ENCODE measurements at regions not wholly inside any gene's neighbourhood (a gene's known extent, or its start where the extent isn't known, plus 50 kb on each side); places are given as distances from the start of the nearest gene placed in this dataset.

DNA sequence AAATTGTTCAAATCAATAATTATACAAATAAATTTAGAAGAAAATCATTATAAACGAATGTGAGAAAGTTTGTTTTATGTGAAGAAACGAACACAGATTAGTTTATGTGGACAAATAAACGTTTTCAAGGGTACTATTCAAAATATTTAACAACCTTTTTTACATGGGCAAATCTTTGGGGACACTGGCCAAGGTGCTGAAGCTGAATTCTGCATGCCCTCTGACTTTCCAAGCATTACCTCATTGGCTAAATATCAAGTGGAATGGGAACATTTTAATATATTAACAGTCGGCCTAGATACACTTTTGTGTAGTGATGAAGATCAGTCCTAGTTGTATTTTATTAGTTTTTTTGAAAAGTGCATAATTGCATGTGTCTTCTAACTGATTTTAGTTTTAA is 636.4 kb upstream of the DPPA4 start:
- no peaks in the 10 kb centered on the region for H3K36me3 ChIP-seq
- WGBS: 30% methylated on average over 4 of the region's 4 CpGs
- H3K27ac ChIP-seq: no peak overlapping the region
- no peaks in the 10 kb centered on the region for H3K4me1 ChIP-seq (replicated peaks)
- H3K4me3 ChIP-seq: no peak overlapping the region
- H3K27me3 ChIP-seq (replicated peaks; ENCODE audit: insufficient read depth): no peaks in the 10 kb centered on the region
- TF ChIP-seq, protein P1, sequence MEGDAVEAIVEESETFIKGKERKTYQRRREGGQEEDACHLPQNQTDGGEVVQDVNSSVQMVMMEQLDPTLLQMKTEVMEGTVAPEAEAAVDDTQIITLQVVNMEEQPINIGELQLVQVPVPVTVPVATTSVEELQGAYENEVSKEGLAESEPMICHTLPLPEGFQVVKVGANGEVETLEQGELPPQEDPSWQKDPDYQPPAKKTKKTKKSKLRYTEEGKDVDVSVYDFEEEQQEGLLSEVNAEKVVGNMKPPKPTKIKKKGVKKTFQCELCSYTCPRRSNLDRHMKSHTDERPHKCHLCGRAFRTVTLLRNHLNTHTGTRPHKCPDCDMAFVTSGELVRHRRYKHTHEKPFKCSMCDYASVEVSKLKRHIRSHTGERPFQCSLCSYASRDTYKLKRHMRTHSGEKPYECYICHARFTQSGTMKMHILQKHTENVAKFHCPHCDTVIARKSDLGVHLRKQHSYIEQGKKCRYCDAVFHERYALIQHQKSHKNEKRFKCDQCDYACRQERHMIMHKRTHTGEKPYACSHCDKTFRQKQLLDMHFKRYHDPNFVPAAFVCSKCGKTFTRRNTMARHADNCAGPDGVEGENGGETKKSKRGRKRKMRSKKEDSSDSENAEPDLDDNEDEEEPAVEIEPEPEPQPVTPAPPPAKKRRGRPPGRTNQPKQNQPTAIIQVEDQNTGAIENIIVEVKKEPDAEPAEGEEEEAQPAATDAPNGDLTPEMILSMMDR (IDR thresholded peaks at IDR 0.05): no peak
- TF ChIP-seq POLR2A (IDR thresholded peaks at IDR 0.05) (no peak), POLR2AphosphoS5 (IDR thresholded peaks at IDR 0.05) (no peak)
- no peak for DNase-seq (ENCODE audit: low spot score)
- no peaks in the 10 kb centered on the region for H3K9me3 ChIP-seq
- intact Hi-C loops (cut with DNase I): no loop called here

DNA sequence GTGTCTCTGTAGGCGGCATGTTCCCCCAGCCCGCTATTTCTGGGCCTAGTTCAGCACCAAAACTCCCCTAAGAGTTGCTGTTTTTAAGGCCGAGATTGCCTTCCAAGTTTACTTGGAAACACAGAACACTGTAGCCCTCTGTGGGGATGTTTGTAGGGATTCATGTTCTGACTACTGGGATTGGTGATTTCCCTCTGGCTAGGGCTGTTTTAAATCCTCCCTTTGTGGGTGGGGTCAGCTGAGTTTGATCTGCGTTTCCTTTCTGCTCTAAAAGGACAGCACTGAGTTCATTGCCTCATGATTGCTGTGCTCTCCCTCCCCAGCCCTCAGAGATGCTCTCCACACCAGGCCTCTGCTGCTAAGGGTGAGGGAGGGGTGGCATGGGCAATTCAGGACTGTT is 640.6 kb upstream of the DPPA4 start:
- no peak for TF ChIP-seq POLR2A (IDR thresholded peaks at IDR 0.05)
- TF ChIP-seq, protein P1 (IDR thresholded peaks at IDR 0.05): no peak
- TF ChIP-seq POLR2AphosphoS5 (IDR thresholded peaks at IDR 0.05): no peak
- H3K9me3 ChIP-seq: no peaks in the 10 kb centered on the region
- no peaks in the 10 kb centered on the region for H3K27me3 ChIP-seq (replicated peaks; ENCODE audit: insufficient read depth)
- no peak for DNase-seq (ENCODE audit: low spot score)
- WGBS: 79% methylated on average over 4 of the region's 4 CpGs
- no peaks in the 10 kb centered on the region for H3K36me3 ChIP-seq
- H3K4me3 ChIP-seq: no peak overlapping the region
- no peaks in the 10 kb centered on the region for H3K4me1 ChIP-seq (replicated peaks)
- intact Hi-C loops (cut with DNase I): no loop called here
- H3K27ac ChIP-seq: no peak overlapping the region

DNA sequence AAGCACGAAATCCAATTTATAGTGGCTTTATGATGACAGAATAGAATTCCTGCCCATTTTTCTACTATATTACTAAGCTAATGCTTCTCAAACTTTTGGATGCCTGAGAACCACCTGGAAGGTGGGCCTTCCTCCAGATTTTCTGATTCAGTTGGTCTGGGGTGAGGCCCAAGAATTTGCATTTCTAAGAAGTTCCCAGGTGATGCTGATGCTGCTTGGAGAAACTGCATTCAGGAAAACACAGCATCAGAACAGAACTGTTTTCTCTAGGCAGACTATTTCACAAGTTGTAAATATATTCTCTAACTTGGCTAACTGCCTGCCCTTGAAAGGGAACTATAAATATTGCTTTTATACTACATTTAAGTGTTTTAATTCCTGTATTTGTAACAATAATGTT is 644.9 kb upstream of the DPPA4 start:
- intact Hi-C loops (cut with DNase I): no loop called here
- TF ChIP-seq POLR2A (IDR thresholded peaks at IDR 0.05): no peak
- no peak for TF ChIP-seq POLR2AphosphoS5 (IDR thresholded peaks at IDR 0.05)
- TF ChIP-seq, protein P1 (IDR thresholded peaks at IDR 0.05): no peak
- WGBS: 65% methylated on average over 1 of the region's 1 CpG
- Histone ChIP-seq H3K9me3 (no peaks in the 10 kb centered on the region), H3K36me3 (no peaks in the 10 kb centered on the region), H3K4me3 (no peak overlapping the region), H3K4me1 (replicated peaks) (no peaks in the 10 kb centered on the region), H3K27me3 (replicated peaks; ENCODE audit: insufficient read depth) (no peaks in the 10 kb centered on the region), H3K27ac (no peak overlapping the region)
- DNase-seq (ENCODE audit: low spot score): no peak

DNA sequence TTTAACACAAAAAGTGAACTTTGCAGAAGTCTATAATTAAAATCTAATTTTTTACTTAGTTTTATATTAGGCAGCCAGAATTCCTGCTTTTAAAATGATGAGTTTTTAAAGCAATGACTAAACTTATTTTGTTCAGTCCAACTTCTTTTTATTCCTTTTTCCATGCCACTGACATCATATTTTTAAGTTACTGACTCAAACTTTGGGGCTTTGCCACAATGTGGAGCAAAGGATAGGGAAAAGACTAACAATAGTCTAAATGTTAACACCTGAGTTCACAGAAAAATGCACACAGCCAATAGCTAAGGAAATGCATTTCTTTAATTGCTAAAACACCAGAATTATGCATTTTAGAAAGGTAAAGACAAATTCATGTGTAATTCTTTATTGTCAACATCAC is 647.6 kb upstream of the DPPA4 start:
- Histone ChIP-seq H3K4me1 (replicated peaks) (no peaks in the 10 kb centered on the region), H3K9me3 (no peaks in the 10 kb centered on the region), H3K27me3 (replicated peaks; ENCODE audit: insufficient read depth) (no peaks in the 10 kb centered on the region), H3K27ac (no peak overlapping the region), H3K36me3 (no peaks in the 10 kb centered on the region), H3K4me3 (no peak overlapping the region)
- DNase-seq (ENCODE audit: low spot score): no peak
- TF ChIP-seq, protein P1 (IDR thresholded peaks at IDR 0.05): no peak
- no peak for TF ChIP-seq POLR2A (IDR thresholded peaks at IDR 0.05)
- no peak for TF ChIP-seq POLR2AphosphoS5 (IDR thresholded peaks at IDR 0.05)
- intact Hi-C loops (cut with DNase I): no loop called here

DNA sequence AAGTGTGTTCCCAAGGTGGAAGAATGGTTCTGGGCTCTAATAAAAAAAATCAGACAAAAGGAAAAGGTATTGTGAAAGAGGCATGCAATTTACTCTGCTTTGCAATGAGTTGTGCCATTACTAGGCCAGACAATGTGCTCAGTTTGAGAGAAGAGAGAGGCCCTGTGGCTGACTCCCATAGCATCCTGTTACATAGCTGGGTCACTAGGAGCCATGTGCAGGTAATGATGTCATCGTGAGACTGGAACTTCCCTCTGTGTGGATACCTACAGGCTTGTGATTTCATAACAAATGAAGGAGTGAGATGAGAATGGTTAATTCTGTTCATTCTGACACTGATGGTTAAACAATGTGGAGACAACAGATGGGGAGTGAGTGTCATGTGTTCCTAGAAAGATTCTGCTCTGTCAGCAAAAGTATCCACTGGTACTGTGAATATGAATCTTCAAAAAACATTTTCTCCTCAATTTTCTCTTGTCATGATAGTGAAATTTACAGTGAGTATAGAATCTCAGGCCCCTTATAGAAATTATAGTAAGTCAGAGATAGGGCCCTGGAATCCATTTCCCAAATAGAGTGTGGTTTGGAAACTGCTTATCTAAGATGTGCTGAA is 648.7 kb upstream of the DPPA4 start:
- Histone ChIP-seq H3K27ac (no peak overlapping the region), H3K27me3 (replicated peaks; ENCODE audit: insufficient read depth) (no peaks in the 10 kb centered on the region), H3K4me3 (no peak overlapping the region), H3K36me3 (no peaks in the 10 kb centered on the region), H3K4me1 (replicated peaks) (no peaks in the 10 kb centered on the region), H3K9me3 (no peaks in the 10 kb centered on the region)
- no peak for DNase-seq (ENCODE audit: low spot score)
- WGBS: 70% methylated on average over 1 of the region's 1 CpG
- TF ChIP-seq, protein P1 (IDR thresholded peaks at IDR 0.05): no peak
- TF ChIP-seq POLR2A (IDR thresholded peaks at IDR 0.05) (no peak), POLR2AphosphoS5 (IDR thresholded peaks at IDR 0.05) (no peak)
- intact Hi-C loops (cut with DNase I): no loop called here

All from prostate gland (tissue), 2 donors.